Activated T-helper 1 cell treated with anti-CD3 and anti-CD28 coated beads, Interleukin-12 subunit alpha, Interleukin-12 subunit beta, Interleukin-2, Interleukin-4 antibody, amounts not matched to agents 30 ng/mL and 10 ng/mL and 1 ng/mL, durations not matched to agents 14 hours and 24 hours and 36 hours (primary cell): ENCODE measurements at regions not wholly inside any gene's neighbourhood (a gene's known extent, or its start where the extent isn't known, plus 50 kb on each side); places are given as distances from the start of the nearest gene placed in this dataset.

Experiments used
- DNase-seq: peaks from one replicate; pipeline ENCODE4 v3.0.0; 2021; ENCODE audit warnings: low spot score
- H3K27ac Mint-ChIP-seq: one replicate; pipeline ENCODE4 v1.8.0; 2021; ENCODE audit warnings: mild to moderate bottlenecking, mixed read lengths
- H3K27me3 Mint-ChIP-seq: one replicate; pipeline ENCODE4 v1.8.0; 2022; ENCODE audit warnings: mild to moderate bottlenecking, moderate library complexity, mixed read lengths; ENCODE audit not compliant: insufficient read depth
- H3K36me3 Mint-ChIP-seq: one replicate; pipeline ENCODE4 v1.8.0; 2021; ENCODE audit warnings: low read depth, mixed read lengths
- H3K4me1 Mint-ChIP-seq: one replicate; pipeline ENCODE4 v1.8.0; 2021; ENCODE audit warnings: low read depth, mixed read lengths
- H3K4me3 Mint-ChIP-seq: one replicate; pipeline ENCODE4 v1.8.0; 2021; ENCODE audit warnings: mild to moderate bottlenecking, moderate library complexity, mixed read lengths
- H3K9me3 Mint-ChIP-seq: one replicate; pipeline ENCODE4 v1.8.0; 2021; ENCODE audit warnings: mixed read lengths
- intact Hi-C: fragments of 100-400 bp; cut with micrococcal nuclease; formaldehyde crosslinking; loops from one replicate; pipeline ENCODE4 v1.15.1; 2024

- H3K27ac Mint-ChIP-seq, result no peak overlapping the region
- intact Hi-C loops, result no loop called here
- H3K4me3 Mint-ChIP-seq, result no peak overlapping the region
- no peak for DNase-seq
- H3K4me1 Mint-ChIP-seq, result no peaks in the 10 kb centered on the region
- H3K9me3 Mint-ChIP-seq, result no peaks in the 10 kb centered on the region
- H3K27me3 Mint-ChIP-seq, result no peaks in the 10 kb centered on the region
- no peaks in the 10 kb centered on the region for H3K36me3 Mint-ChIP-seq
These were observed 220.0 kb upstream of the FOXQ1 start for GRCh38 chr6:1091900-1092299.

- H3K27me3 Mint-ChIP-seq, result no peaks in the 10 kb centered on the region
- H3K4me1 Mint-ChIP-seq, result no peaks in the 10 kb centered on the region
- no peaks in the 10 kb centered on the region for H3K36me3 Mint-ChIP-seq
- H3K27ac Mint-ChIP-seq, result no peak overlapping the region
- DNase-seq, result no peak
- H3K4me3 Mint-ChIP-seq, result no peak overlapping the region
- intact Hi-C loops, result no loop called here
- H3K9me3 Mint-ChIP-seq, result no peaks in the 10 kb centered on the region
These were observed 222.0 kb upstream of the FOXQ1 start for GRCh38 chr6:1089859-1090258.

GRCh38 chr6:1088492-1089001, 223.4 kb upstream of the FOXQ1 start:
- no peaks in the 10 kb centered on the region for H3K9me3 Mint-ChIP-seq
- H3K27me3 Mint-ChIP-seq, result no peaks in the 10 kb centered on the region
- no peaks in the 10 kb centered on the region for H3K4me1 Mint-ChIP-seq
- intact Hi-C loops, result no loop called here
- no peak overlapping the region for H3K27ac Mint-ChIP-seq
- H3K4me3 Mint-ChIP-seq, result no peak overlapping the region
- H3K36me3 Mint-ChIP-seq, result no peaks in the 10 kb centered on the region
- no peak for DNase-seq

GRCh38 chr6:1087154-1087843, 224.6 kb upstream of the FOXQ1 start:
- no peaks in the 10 kb centered on the region for H3K9me3 Mint-ChIP-seq

GRCh38 chr6:1086446-1087153, 225.3 kb upstream of the FOXQ1 start:
- Mint-ChIP-seq H3K4me1 (no peaks in the 10 kb centered on the region), H3K36me3 (no peaks in the 10 kb centered on the region), H3K4me3 (no peak overlapping the region), H3K27ac (no peak overlapping the region), H3K9me3 (no peaks in the 10 kb centered on the region), H3K27me3 (no peaks in the 10 kb centered on the region)
- DNase-seq, result no peak
- intact Hi-C loops, result no loop called here

More at GRCh38 chr6:1087154-1087843, 224.6 kb upstream of the FOXQ1 start:
- no peak overlapping the region for H3K4me3 Mint-ChIP-seq
- no peak for DNase-seq
- H3K27me3 Mint-ChIP-seq, result no peaks in the 10 kb centered on the region
- H3K4me1 Mint-ChIP-seq, result no peaks in the 10 kb centered on the region
- intact Hi-C loops, result no loop called here
- no peak overlapping the region for H3K27ac Mint-ChIP-seq
- no peaks in the 10 kb centered on the region for H3K36me3 Mint-ChIP-seq

- Mint-ChIP-seq H3K36me3 (no peaks in the 10 kb centered on the region), H3K27me3 (no peaks in the 10 kb centered on the region), H3K4me1 (no peaks in the 10 kb centered on the region), H3K27ac (no peak overlapping the region), H3K4me3 (no peak overlapping the region), H3K9me3 (no peaks in the 10 kb centered on the region)
- no peak for DNase-seq
- intact Hi-C loops, result no loop called here
These were observed 229.5 kb upstream of the FOXQ1 start for GRCh38 chr6:1082285-1082935.

- DNase-seq, result no peak
- intact Hi-C loops, result no loop called here
- Mint-ChIP-seq H3K27me3 (no peaks in the 10 kb centered on the region), H3K27ac (no peak overlapping the region), H3K9me3 (no peaks in the 10 kb centered on the region), H3K4me1 (no peaks in the 10 kb centered on the region), H3K36me3 (no peaks in the 10 kb centered on the region), H3K4me3 (no peak overlapping the region)
These were observed 230.2 kb upstream of the FOXQ1 start for GRCh38 chr6:1081551-1082284.

GRCh38 chr6:1080453-1081337, 231.2 kb upstream of the FOXQ1 start:
- intact Hi-C loops, result no loop called here
- Mint-ChIP-seq H3K9me3 (no peaks in the 10 kb centered on the region), H3K4me1 (no peaks in the 10 kb centered on the region), H3K36me3 (no peaks in the 10 kb centered on the region), H3K27me3 (peaks cover under 1% of the 10 kb centered on the region), H3K27ac (no peak overlapping the region), H3K4me3 (no peak overlapping the region)
- no peak for DNase-seq

- intact Hi-C loops, result no loop called here
- H3K36me3 Mint-ChIP-seq, result no peaks in the 10 kb centered on the region
- H3K27ac Mint-ChIP-seq, result no peak overlapping the region
- H3K27me3 Mint-ChIP-seq, result peaks cover 2% of the 10 kb centered on the region
- no peak for DNase-seq
- H3K9me3 Mint-ChIP-seq, result no peaks in the 10 kb centered on the region
- H3K4me1 Mint-ChIP-seq, result no peaks in the 10 kb centered on the region
- no peak overlapping the region for H3K4me3 Mint-ChIP-seq
These were observed 232.4 kb upstream of the FOXQ1 start for GRCh38 chr6:1079525-1079924.

GRCh38 chr6:1077478-1078416, 234.2 kb upstream of the FOXQ1 start:
- Mint-ChIP-seq H3K27ac (no peak overlapping the region), H3K36me3 (no peaks in the 10 kb centered on the region), H3K27me3 (peaks cover 2% of the 10 kb centered on the region), H3K4me3 (no peak overlapping the region), H3K4me1 (no peaks in the 10 kb centered on the region), H3K9me3 (no peaks in the 10 kb centered on the region)
- intact Hi-C loops, result no loop called here
- DNase-seq, result no peak
